A673 (cell line): ENCODE measurements at regions not wholly inside any gene's neighbourhood (a gene's known extent, or its start where the extent isn't known, plus 50 kb on each side); places are given as distances from the start of the nearest gene placed in this dataset.

Experiments
- BruUV-seq: library from RNA; stranded (reverse); fragments of 400-500 nt; replicated peaks from 2 replicates; lab custom pipeline; 2021; lab: Mats Ljungman, UMichigan
- CTCF ChIA-PET: fragments of 300-600 bp; sonication (Branson Sonifier 250); formaldehyde crosslinking; loops from one replicate; lab custom pipeline; 2022; ENCODE audit warnings: antibody characterized with exemption; lab: Charles Lee
- POLR2A ChIA-PET: fragments of 300-600 bp; sonication (Branson Sonifier 250); formaldehyde crosslinking; loops from one replicate; lab custom pipeline; 2022; ENCODE audit warnings: antibody characterized with exemption; ENCODE audit not compliant: low non-redundant PET; lab: Charles Lee
- DNase-seq: peaks from one replicate; pipeline ENCODE4 v3.0.0-alpha.2; 2015; ENCODE audit warnings: low spot score
- H3K27ac ChIP-seq: fragments of 200-600 bp; sonication (generic); 2 replicates; pipeline ENCODE4 v1.5.1; 2016; ENCODE audit warnings: mixed run types, low read depth, mild to moderate bottlenecking, mixed read lengths, antibody characterized with exemption, low read length; ENCODE audit not compliant: poor library complexity, severe bottlenecking
- H3K27me3 ChIP-seq: fragments of 200-600 bp; sonication (generic); replicated peaks from 2 replicates; pipeline ENCODE4 v1.6.1; 2017; ENCODE audit warnings: mixed run types, low read depth, mild to moderate bottlenecking, mixed read lengths, antibody characterized with exemption, low read length; ENCODE audit not compliant: insufficient read depth, poor library complexity
- H3K36me3 ChIP-seq: fragments of 200-600 bp; sonication (generic); 2 replicates; pipeline ENCODE4 v1.6.1; 2016; ENCODE audit warnings: mixed run types, mild to moderate bottlenecking, mixed read lengths, antibody characterized with exemption, low read length; ENCODE audit not compliant: insufficient read depth, poor library complexity, severe bottlenecking
- H3K4me1 ChIP-seq: fragments of 200-600 bp; sonication (generic); 2 replicates; pipeline ENCODE4 v1.6.1; 2017; ENCODE audit warnings: mixed run types, mild to moderate bottlenecking, mixed read lengths, antibody characterized with exemption, low read length; ENCODE audit not compliant: insufficient read depth, poor library complexity, severe bottlenecking
- H3K4me3 ChIP-seq: fragments of 200-600 bp; sonication (generic); 2 replicates; pipeline ENCODE4 v1.5.1; 2016; ENCODE audit warnings: low read depth, mixed run types, mild to moderate bottlenecking, mixed read lengths, low read length; ENCODE audit not compliant: poor library complexity, severe bottlenecking
- H3K9me3 ChIP-seq: fragments of 200-600 bp; sonication (generic); 2 replicates; pipeline ENCODE4 v1.6.1; 2016; ENCODE audit warnings: mixed run types, low read depth, mild to moderate bottlenecking, mixed read lengths, antibody characterized with exemption, low read length; ENCODE audit not compliant: poor library complexity, severe bottlenecking
- CTCF ChIP-seq: fragments of 300-800, 200-600 bp; sonication (generic); conservative IDR thresholded peaks from 2 replicates; pipeline ENCODE4 v1.5.1; 2017; ENCODE audit warnings: low read depth, mild to moderate bottlenecking, antibody characterized with exemption, low read length, moderate library complexity, mixed read lengths
- EZH2 ChIP-seq: fragments of 200-600 bp; sonication (generic); IDR thresholded peaks from 2 replicates; pipeline ENCODE4 v1.6.1; 2017; ENCODE audit warnings: borderline replicate concordance, low read depth, mild to moderate bottlenecking, mixed read lengths, antibody characterized with exemption, low read length; ENCODE audit not compliant: poor library complexity, severe bottlenecking
- intact Hi-C: fragments of 100-400 bp; cut with micrococcal nuclease; formaldehyde crosslinking; loops from one replicate; pipeline ENCODE4 v1.10.0; 2022; ENCODE audit not compliant: unreplicated experiment

- Histone ChIP-seq H3K27ac (no peak overlapping the region), H3K36me3 (no peaks in the 10 kb centered on the region), H3K4me1 (peaks cover 2% of the 10 kb centered on the region), H3K9me3 (no peaks in the 10 kb centered on the region), H3K27me3 (no peaks in the 10 kb centered on the region), H3K4me3 (no peak overlapping the region)
- DNase-seq = no peak
- TF ChIP-seq EZH2 = no peak
- no peak for TF ChIP-seq CTCF
- intact Hi-C loops = no loop called here
- ChIA-PET CTCF (no interaction called here), POLR2A (no interaction called here)
- BruUV-seq = no TSS peak
Measured at GRCh38 chr10:129339841-129340240, 127.2 kb upstream of the MGMT start.

GRCh38 chr10:129341087-129341486, 126.0 kb upstream of the MGMT start:
- Histone ChIP-seq H3K27ac (no peak overlapping the region), H3K27me3 (no peaks in the 10 kb centered on the region), H3K4me1 (peaks cover 7% of the 10 kb centered on the region), H3K9me3 (no peaks in the 10 kb centered on the region), H3K36me3 (no peaks in the 10 kb centered on the region), H3K4me3 (no peak overlapping the region)
- TF ChIP-seq EZH2 (no peak), CTCF (no peak)
- intact Hi-C loops = no loop called here
- BruUV-seq = no TSS peak
- ChIA-PET POLR2A (no interaction called here), CTCF (no interaction called here)
- DNase-seq = no peak

- no peaks in the 10 kb centered on the region for H3K9me3 ChIP-seq
- ChIA-PET CTCF (interaction anchor here (0.6 to 1.4 kb wide), 4 partner anchors 10 to 1075 kb away, joined by 3 to 10 read pairs (median 6); no protein-coding TSS in a partner anchor), POLR2A (no interaction called here)
- H3K27me3 ChIP-seq = no peaks in the 10 kb centered on the region
- BruUV-seq = no TSS peak
- TF ChIP-seq CTCF = no peak
- no peak for TF ChIP-seq EZH2
- H3K4me1 ChIP-seq = peaks cover 7% of the 10 kb centered on the region
- H3K4me3 ChIP-seq = no peak overlapping the region
- H3K36me3 ChIP-seq = no peaks in the 10 kb centered on the region
- peak overlapping the region; percentile 39 for H3K27ac ChIP-seq
- intact Hi-C loops = no loop called here
- peak; percentile 58 for DNase-seq
Measured at GRCh38 chr10:129342385-129342784, 124.7 kb upstream of the MGMT start.
